K562 (cell line): ENCODE measurements at regions not wholly inside any gene's neighbourhood (a gene's known extent, or its start where the extent isn't known, plus 50 kb on each side); places are given as distances from the start of the nearest gene placed in this dataset.

ENCODE experiments used
- ATF2 ChIP-seq: sonication (generic); formaldehyde crosslinking; IDR thresholded peaks from 2 replicates; pipeline ENCODE4 v1.8.1; 2022; ENCODE audit warnings: missing genetic modification reagents
- IRF2 ChIP-seq: sonication (generic); formaldehyde crosslinking; IDR thresholded peaks from 2 replicates; pipeline ENCODE4 v1.8.1; 2022; ENCODE audit warnings: mild to moderate bottlenecking, missing genetic modification reagents

GRCh38 chr7:69283421-69283820, 314.9 kb upstream of the AUTS2 start:
- TF ChIP-seq IRF2 (CRISPR knock-in tag): no peak
- no peak for TF ChIP-seq ATF2 (CRISPR knock-in tag)
